ENCODE measurements at regions not wholly inside any gene's neighbourhood (a gene's known extent, or its start where the extent isn't known, plus 50 kb on each side); places are given as distances from the start of the nearest gene placed in this dataset.

GRCh38 chr4:41485041-41485440 lies 52.9 kb upstream of the LIMCH1 start:
- no peak for TF ChIP-seq POLR2A (IDR thresholded peaks at IDR 0.05)
- no peak for TF ChIP-seq CTCF (IDR thresholded peaks at IDR 0.05)
